ENCODE measurements at regions not wholly inside any gene's neighbourhood (a gene's known extent, or its start where the extent isn't known, plus 50 kb on each side); places are given as distances from the start of the nearest gene placed in this dataset.

DNA sequence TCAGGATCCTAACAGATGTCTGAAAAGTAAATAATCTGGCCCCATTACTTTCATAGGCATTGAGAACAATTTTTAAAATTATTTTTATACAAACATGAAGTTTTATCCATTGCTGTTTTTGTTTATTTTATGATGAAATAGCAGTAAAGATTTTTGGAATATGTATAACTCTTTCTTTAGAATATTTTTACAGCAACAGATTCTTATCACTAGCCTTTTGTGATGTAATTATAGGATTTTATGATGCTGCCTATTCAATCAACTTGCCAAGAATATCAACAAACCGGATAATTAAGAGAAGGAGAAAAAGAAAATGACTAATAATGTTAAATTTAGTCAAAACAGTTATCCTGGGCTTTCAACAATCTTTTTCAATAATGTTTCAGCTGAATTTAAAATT is 386.3 kb downstream of the ZIC1 start:
- ATAC-seq (ENCODE audit: low read depth): no peak
- Histone ChIP-seq H2BK15ac (ENCODE audit: low read depth, low read length) (no peak overlapping the region), H2BK20ac (ENCODE audit: low read depth, low read length) (no peak overlapping the region), H3K4me2 (ENCODE audit: low read depth, low read length) (no peak overlapping the region), H2AK5ac (ENCODE audit: low read depth, low read length) (no peak overlapping the region), H4K91ac (ENCODE audit: insufficient read depth, low read depth, low read length) (no peak overlapping the region), H3K27ac (ENCODE audit: insufficient read depth, low read length) (no peak overlapping the region), H2BK120ac (ENCODE audit: low read depth, low read length) (no peak overlapping the region), H3K56ac (ENCODE audit: extremely low read depth, insufficient read depth, low read length) (no peak overlapping the region), H3K9me3 (ENCODE audit: control insufficient read depth, insufficient read depth, low read length) (no peaks in the 10 kb centered on the region), H4K5ac (ENCODE audit: low read depth, low read length) (no peak overlapping the region), H2AK9ac (replicated peaks; ENCODE audit: low read depth, low read length, poor library complexity) (no peak overlapping the region), H3K27me3 (ENCODE audit: control insufficient read depth, insufficient read depth, low read length) (no peaks in the 10 kb centered on the region), H4K8ac (ENCODE audit: low read depth in 2 of 2, low read length in 2 of 2) (no peak overlapping the region), H3K36me3 (ENCODE audit: control insufficient read depth, insufficient read depth, low read length) (no peaks in the 10 kb centered on the region), H3K4ac (ENCODE audit: low read depth, low read length) (no peak overlapping the region), H3K14ac (replicated peaks; ENCODE audit: low read depth, low read length) (no peak overlapping the region), H3K4me3 (ENCODE audit: insufficient read depth, low read depth, low read length) (no peak overlapping the region), H4K20me1 (ENCODE audit: insufficient read depth, low read length) (no peaks in the 10 kb centered on the region), H2AFZ (replicated peaks; ENCODE audit: low read length, poor library complexity) (no peak overlapping the region), H3K4me1 (ENCODE audit: control insufficient read depth, insufficient read depth, low read length) (no peaks in the 10 kb centered on the region), H3K23ac (ENCODE audit: low read depth, low read length) (no peak overlapping the region), H3K9ac (ENCODE audit: low read depth, low read length) (no peak overlapping the region), H2BK5ac (ENCODE audit: low read depth, low read length, poor library complexity, severe bottlenecking) (no peak overlapping the region), H3K79me1 (ENCODE audit: low read depth in 1 of 2, low read length in 2 of 2) (no peaks in the 10 kb centered on the region), H3K9me1 (ENCODE audit: insufficient read depth, low read length) (no peaks in the 10 kb centered on the region), H3K18ac (ENCODE audit: low read depth, low read length) (no peak overlapping the region)
- BruUV-seq (replicated peaks): no TSS peak
- WGBS, 2 experiments (ENCODE audit: extremely low coverage in 2 of 2, insufficient read length in 1 of 2): no CpG with 5 or more reads among the region's 1 CpG
- intact Hi-C loops (cut with micrococcal nuclease) (no loop called here), dilution Hi-C loops (cut with HindIII; ENCODE audit: low sequenced_read_pairs, unreplicated experiment) (no loop called here), in situ Hi-C loops (cut with MboI; ENCODE audit: low sequenced_read_pairs) (no loop called here)
- POLR2A ChIA-PET (ENCODE audit: unreplicated experiment): no interaction called here
- DNase-seq: no peak
- CTCF ChIA-PET: no interaction called here
- TF ChIP-seq, protein P1, sequence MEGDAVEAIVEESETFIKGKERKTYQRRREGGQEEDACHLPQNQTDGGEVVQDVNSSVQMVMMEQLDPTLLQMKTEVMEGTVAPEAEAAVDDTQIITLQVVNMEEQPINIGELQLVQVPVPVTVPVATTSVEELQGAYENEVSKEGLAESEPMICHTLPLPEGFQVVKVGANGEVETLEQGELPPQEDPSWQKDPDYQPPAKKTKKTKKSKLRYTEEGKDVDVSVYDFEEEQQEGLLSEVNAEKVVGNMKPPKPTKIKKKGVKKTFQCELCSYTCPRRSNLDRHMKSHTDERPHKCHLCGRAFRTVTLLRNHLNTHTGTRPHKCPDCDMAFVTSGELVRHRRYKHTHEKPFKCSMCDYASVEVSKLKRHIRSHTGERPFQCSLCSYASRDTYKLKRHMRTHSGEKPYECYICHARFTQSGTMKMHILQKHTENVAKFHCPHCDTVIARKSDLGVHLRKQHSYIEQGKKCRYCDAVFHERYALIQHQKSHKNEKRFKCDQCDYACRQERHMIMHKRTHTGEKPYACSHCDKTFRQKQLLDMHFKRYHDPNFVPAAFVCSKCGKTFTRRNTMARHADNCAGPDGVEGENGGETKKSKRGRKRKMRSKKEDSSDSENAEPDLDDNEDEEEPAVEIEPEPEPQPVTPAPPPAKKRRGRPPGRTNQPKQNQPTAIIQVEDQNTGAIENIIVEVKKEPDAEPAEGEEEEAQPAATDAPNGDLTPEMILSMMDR (conservative IDR thresholded peaks at IDR 0.05; ENCODE audit: low read depth, low read length): no peak
- TF ChIP-seq SMC3 (IDR thresholded peaks at IDR 0.05; ENCODE audit: low read depth, low read length): no peak
- TF ChIP-seq, protein P2, sequence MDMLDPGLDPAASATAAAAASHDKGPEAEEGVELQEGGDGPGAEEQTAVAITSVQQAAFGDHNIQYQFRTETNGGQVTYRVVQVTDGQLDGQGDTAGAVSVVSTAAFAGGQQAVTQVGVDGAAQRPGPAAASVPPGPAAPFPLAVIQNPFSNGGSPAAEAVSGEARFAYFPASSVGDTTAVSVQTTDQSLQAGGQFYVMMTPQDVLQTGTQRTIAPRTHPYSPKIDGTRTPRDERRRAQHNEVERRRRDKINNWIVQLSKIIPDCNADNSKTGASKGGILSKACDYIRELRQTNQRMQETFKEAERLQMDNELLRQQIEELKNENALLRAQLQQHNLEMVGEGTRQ (IDR thresholded peaks at IDR 0.05; ENCODE audit: low read depth, low read length): no peak
- TF ChIP-seq FOS (IDR thresholded peaks at IDR 0.05; ENCODE audit: low read depth, low read length): no peak
- TF ChIP-seq MAFK (IDR thresholded peaks at IDR 0.05; ENCODE audit: low read depth, low read length): no peak
- TF ChIP-seq, protein P3, sequence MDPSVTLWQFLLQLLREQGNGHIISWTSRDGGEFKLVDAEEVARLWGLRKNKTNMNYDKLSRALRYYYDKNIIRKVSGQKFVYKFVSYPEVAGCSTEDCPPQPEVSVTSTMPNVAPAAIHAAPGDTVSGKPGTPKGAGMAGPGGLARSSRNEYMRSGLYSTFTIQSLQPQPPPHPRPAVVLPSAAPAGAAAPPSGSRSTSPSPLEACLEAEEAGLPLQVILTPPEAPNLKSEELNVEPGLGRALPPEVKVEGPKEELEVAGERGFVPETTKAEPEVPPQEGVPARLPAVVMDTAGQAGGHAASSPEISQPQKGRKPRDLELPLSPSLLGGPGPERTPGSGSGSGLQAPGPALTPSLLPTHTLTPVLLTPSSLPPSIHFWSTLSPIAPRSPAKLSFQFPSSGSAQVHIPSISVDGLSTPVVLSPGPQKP (IDR thresholded peaks at IDR 0.05; ENCODE audit: borderline replicate concordance, low read depth, low read length): no peak
- no peak for TF ChIP-seq CEBPB (IDR thresholded peaks at IDR 0.05; ENCODE audit: low read depth, low read length)
- no peak for TF ChIP-seq NFE2L2 (IDR thresholded peaks at IDR 0.05; ENCODE audit: low read depth, low read length)
- no peak for TF ChIP-seq BHLHE40 (IDR thresholded peaks at IDR 0.05; ENCODE audit: low read depth, low read length)
- TF ChIP-seq MAZ (IDR thresholded peaks at IDR 0.05; ENCODE audit: borderline replicate concordance, low read depth, low read length): no peak

Measured in IMR-90 (cell line).